GM21390 (cell line): ENCODE measurements at regions not wholly inside any gene's neighbourhood (a gene's known extent, or its start where the extent isn't known, plus 50 kb on each side); places are given as distances from the start of the nearest gene placed in this dataset.

Experiments used
- ATAC-seq: cut with Tn5 transposase; IDR thresholded peaks from one replicate; pipeline ENCODE4 v1.9.1; 2021; ENCODE audit not compliant: unreplicated experiment

DNA sequence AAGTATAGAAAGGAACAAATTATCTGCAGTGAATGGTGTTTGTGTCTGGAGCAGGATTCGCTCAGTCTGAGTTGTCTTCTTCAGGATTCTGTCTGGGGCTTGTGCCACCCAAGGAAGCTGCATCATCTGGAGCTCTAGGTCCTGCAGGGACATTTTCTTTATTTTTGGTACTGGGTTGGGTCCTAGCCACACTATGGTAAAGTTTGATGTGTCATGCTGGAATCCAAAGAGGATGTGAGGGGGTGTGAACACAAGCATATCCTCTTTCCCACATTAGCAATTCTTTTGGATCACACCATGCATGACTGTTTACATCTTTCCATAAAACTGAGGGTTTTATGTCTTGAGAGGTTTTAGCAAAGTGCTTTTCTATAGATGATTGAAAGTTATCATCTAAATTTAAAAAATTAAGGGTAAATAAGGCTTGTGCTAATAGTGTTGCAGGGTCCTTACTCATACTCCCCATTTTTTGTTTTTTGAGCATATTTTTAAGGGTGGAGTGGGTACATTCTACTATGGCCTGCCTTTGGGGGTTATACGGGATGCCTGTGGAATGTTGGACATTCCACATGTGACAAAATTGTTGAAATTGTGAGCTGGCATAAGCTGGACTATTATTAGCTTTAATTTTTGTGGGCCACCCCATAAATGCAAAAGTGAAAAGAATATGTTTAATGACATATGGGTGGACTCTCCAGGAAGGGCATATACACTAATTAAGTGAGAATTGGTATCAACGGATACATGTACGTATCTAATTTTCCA is 152.0 kb upstream of the HMCN1 start:
- no peak for ATAC-seq

DNA sequence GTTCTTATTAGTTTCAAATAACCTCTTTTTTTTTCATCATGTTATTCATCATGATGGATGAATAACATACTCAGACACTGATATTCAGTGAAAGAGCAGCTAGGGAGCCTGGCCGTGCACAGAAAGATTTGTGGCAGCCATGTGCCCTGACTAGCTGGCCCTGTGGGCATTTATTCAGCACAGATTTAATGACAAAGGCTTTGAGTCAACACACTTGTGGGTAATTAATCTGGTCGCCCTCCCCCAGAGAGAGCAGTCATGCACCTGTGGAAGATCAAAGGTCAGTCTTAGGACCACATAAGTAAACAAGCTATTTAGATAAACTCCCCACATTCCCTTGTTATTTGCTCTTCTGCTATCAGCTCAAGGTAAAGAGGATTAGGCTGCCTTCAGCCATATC is 153.2 kb upstream of the HMCN1 start:
- no peak for ATAC-seq

DNA sequence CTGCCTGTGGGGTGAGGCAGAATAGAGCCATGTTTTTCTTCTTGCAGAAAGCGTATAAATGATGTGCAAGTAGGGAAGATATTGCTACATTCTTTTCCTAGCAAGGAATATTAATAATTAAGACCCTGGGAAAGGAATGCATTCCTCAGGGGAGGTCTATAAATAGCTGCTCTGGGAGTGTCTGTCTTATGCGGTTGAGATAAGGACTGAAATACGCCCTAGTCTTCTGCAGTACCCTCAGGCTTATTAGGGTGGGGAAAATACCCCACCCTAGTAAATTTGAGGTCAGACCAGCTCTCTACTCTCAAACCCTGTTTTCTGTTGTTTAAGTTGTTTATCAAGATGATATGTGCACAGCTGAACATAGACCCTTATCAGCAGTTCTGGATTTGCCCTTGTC is 155.9 kb upstream of the HMCN1 start:
- no peak for ATAC-seq

DNA sequence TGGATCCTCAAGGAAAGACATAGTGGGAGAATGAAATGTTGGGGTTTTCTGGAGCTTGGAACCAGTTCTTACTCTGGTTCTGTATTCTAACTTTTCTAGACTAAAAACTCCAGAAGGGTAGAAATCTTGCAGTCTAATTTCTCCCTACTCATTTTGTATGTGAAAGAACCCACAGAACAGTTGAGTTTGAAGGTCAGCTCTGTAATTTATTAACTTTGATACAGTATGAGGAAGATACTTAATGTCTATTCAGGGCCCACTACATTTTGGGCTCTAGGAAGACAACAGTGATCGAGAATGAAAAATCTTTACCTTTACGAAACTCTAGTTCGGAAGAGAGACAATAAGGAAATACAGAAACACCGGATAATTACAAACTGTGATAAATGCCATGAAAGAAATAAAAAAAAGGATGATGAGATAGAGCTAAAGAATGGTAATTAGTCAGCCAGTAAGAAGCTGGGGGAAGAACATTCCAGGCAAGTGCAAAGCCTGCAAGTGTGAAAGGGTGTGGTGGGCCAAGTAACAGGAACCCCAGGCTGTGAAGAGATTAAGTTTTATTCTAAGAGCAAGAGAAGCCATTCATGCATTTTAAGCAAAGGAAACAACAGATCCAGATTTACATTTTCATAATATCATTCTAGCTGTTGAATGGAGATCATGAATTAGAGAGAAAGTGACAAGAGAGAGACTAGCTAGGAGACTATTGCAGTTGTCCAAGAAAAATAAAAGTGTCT is 159.9 kb upstream of the HMCN1 start:
- no peak for ATAC-seq

DNA sequence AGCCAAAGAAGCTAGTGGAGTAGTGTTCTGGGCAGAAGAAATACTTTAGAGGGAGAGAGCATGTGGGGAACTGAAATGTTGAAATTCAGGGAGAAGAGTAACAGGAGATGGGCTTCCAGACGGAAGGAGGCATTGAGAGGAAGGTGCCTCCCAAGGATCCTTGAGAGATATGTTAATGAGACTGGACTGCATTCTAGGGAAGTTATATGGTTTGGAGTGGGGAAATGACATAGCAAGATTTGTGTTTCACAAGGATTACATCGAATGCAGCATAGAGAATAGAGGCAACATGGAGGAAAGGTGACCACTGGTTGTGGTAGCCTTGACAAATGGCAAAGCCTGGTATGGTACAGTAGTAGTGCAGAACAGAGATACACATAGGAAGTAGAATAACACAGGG is 160.5 kb upstream of the HMCN1 start:
- ATAC-seq, result no peak

DNA sequence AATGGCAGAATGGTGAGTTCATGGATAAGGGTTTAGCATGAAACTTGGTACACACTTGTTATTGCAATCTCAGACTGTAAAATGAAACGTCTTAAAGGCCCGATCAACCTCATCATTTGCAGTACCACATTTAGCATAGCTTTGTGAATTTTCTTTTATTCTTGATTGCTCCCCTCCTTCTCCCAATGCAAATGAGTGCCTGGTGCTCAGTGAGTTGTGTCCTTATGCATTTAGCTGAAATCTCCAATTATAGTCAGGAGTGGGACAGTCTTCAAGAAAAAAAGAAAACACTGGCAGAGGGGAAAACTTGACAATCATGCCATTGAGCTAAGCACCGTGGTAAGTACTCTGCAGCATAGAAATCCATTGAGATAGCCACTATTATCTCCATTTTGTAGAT is 161.0 kb upstream of the HMCN1 start:
- no peak for ATAC-seq

DNA sequence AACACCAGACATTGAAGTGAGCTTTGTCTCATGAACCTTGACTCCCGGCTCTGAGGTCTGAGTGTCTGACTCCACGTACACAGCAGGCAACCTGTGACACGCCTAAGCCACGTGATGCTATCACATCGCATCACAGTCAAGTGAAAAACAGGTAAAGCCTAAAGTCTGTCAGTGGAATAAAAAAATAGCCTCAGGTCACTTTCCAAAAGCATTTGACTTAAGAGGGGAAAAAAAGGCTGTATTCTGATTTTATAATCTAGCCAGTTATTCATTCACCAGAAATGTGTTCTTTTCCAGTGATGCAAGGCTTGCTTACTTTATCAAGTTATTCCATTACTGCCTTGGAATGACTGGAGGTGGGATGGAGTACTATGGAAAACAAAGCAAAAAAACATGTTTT is 163.2 kb upstream of the HMCN1 start:
- no peak for ATAC-seq

DNA sequence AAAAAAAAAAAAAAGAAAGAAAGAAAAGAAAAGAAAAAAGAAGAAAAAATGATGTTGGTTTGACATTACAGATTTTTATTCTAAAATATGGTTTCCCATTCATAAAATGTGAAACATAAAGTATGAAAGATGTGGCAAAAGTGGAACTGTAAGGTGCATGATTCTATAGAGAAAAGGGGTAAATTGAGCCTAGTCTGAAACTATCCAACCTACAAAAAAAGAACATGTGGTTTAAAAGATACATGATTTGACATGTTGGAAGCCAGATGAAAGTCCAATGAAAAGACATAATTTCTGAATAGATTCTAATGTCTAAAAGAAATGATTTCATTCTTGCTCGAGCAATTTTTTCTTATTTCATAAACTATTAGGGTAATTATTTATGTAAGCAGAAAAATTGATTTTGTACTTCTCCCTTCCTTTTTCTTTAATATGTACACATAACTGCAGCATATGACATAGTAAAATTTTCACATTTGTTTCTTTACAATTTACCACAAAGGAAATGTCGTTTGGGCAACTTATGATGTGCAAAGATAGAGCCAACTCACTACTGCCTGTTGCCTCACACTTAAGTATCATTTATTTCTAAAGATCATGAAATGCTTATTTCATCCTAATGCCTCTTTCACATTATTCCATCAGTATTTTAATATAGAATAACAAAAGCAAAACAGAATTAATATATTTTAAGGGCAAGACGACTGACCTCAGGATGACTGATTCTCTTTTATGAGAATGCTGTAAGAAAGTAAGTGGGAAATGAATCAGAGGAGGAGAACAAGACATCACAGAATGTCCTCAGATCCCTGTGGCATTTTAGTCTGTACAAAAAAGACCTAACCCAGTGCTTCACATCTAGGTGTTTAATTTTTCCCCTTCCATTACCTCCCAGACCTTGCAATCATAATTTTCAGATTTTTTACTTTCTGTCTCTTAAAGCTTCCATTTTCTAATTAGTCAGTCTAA is 165.8 kb upstream of the HMCN1 start:
- ATAC-seq, result no peak

DNA sequence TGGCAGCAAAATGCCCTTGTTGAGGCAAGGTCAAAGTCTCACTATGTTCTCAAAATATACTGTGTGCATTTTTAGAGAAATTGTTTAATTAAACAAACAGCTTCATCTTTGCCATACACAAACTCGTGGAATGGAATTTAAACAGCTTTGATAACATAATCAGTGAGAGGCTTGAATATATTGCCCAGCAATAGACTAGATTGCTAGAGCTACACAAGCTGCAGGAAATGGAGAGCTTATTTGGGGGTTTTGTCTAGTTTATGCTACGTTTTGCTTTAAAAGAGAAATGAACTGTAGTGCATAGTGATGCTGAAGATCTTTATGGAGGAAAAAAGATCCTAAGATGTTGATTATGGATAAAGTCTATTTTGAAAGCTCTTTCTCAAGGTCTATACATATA is 166.8 kb upstream of the HMCN1 start:
- ATAC-seq, result no peak

DNA sequence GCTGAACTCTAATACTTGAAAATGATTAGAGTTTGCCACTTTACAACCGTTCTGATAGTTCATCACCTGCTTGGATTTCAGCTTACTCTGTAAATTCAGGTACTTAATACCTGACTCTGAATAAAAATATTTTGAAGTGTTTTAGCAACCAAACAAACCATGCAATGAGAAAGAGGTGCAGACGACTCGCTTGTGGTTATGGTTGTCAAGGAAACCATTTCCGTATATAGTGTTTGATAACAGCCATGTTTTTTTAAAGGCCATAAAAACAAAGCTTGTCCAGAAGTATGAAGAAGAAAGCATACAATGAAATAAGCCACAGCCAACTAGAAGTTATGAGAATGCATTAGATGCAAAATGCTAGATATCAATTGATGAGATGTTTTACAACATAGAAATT is 167.2 kb upstream of the HMCN1 start:
- peak; percentile 65 for ATAC-seq

DNA sequence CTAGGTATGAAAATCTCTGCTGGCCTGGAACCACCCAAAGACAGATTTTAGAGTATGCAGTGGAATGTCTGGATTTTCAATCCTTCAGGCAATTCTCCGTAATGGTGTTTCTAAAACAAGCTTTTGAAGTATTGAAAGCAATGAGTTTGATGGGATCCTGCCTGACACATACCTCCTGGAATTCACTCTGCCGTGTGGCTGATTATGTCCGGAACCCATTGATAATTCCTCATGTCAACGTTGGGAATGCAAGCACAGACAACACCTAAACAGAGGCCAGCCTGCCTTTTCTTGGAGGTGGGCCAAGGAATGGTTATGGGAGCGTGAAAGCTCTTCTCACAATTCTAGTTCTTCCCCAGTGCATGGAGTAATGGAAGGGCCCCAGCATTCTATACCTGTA is 168.9 kb upstream of the HMCN1 start:
- no peak for ATAC-seq

DNA sequence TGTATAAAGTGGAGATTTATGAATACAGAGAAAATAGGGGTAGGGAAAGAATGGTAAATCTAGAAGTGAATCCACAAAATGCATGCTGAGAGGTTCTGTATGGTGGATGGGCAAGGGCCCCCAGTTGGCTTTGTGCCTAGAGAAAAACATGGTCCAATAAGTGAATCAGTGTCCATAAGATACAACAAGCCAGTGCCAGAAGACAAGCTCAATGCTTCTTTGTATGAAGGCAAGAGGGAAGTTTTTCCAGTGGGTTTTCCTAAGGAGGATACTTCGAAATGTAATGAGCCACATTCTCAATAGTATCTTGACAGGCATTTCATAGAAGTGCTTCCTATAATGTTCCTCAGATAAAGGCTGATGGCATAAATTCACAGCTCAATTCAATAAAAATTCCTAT is 169.4 kb upstream of the HMCN1 start:
- ATAC-seq, result no peak

DNA sequence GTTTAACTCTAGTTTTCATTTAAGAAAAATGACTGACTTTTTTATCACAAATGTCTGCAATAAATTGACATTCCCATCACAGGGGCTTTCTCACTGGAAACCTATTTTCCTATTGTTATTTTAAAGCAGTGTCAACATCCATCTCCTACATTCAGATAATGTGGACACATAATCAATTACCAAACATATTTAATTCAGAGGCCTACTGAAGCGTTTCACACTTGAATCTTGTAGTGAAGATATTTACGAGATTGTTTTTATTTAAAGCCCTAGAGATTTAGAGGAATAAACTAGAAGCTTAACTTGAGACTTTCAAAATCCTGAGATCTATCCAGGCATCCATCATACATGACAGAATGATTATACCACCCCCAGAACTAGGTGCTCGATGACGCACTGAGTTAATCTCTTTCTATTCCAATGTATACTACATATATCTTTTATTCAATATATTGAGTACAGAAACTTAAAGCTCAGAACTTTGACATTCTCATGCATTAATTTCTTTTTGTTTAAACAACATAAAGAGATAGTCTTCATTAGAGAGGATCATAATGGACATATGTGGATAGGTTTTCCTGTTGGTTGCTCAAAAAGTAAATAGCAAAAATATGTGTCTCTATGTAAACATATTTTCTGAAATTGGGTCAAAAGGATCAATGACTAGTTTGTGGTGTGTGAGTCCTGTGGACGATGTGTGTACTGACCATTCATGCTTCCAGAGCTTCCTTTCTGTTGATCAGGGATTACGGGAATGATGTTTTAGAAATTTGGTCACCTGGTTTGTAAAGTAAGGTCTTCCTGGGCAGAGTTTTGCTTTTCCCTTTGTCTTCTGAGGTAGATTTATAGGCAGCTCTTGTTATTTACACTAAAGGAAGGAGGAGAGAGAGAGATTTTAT is 171.5 kb upstream of the HMCN1 start:
- no peak for ATAC-seq

DNA sequence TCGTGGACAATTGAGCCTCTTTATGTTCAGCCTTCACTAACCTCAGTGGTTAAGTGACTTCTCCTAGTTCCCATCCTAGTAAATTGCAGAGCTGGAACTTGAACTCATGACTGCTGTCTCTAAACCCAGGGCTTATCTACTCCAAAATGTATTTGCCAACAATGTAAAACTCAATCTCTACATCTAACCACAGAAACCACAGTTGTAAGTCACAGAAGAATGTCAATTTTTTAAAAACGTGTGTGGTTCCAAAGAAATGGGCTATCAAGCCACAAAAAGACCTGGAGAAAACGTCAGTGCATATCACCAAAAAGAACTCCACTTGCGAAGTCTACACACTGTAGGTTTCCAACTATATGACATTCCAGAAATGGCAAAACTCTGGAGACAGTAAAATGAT is 172.6 kb upstream of the HMCN1 start:
- no peak for ATAC-seq

DNA sequence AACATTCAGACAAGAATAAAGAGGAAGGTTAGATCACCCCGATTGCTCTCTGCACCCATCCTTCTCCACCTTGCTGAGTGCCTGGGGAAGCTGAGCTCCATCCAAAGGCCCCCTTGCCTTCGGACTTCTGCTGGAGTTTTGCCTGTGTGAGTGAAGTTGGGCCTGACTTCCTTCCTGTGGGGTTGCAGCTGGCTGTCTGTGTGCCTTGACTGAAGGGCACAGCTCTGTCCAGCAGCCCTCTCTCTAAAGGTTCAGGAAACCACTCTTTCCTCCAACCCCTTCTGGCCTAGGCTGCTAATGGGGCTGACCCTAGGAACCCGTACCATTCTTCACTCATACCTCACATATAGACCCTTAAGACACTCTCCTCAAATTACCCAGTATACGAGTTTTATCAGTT is 173.4 kb upstream of the HMCN1 start:
- ATAC-seq, result no peak

DNA sequence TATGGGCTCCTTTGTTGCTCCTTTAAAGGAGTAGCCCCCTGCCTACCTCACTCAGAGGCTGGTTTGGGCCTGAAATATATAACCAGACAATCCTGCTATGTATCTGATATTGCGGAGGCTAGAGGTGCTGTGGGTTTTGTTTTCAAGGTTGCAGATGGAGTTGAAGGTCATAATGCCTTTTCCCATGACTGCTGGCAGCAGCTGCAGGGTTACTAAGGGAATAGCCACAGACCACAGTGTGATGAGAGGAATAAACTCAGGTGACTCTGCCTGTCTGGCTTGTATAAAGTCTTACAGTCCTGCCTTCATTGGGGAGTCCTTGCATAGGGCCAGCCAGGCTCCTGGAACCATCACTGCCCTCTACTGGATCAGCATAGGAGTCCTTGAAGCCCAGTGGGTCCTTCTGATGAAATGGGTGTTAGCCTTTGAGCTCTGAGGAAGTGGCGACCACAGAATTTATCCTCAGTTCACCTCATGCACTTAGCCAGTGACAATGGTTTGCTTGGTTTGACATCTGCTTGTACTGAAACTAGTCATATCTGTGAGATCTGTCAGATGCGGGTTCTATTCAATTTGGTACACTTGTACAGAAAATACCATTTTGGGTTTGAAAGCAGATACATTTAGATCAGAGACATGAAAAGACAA is 174.4 kb upstream of the HMCN1 start:
- ATAC-seq, result peak; percentile 98

DNA sequence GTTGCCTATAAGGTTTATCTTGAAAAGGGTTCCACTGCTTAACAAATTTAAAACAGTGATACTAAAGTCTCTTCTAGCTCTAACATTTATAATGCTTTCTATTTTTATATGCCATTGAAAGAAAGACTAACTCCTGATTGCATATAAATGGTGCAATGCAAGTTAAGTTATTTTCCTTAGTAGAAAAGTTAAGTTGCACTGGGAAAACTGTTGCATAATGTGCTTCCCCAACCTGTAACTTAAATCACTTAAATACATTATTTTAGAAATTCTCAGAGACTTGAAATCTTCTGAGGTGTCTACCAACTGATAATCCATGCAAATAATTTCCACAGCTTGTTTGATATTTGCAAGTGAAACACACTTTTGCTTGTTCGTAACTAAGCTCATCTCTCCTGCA is 175.0 kb upstream of the HMCN1 start:
- no peak for ATAC-seq

DNA sequence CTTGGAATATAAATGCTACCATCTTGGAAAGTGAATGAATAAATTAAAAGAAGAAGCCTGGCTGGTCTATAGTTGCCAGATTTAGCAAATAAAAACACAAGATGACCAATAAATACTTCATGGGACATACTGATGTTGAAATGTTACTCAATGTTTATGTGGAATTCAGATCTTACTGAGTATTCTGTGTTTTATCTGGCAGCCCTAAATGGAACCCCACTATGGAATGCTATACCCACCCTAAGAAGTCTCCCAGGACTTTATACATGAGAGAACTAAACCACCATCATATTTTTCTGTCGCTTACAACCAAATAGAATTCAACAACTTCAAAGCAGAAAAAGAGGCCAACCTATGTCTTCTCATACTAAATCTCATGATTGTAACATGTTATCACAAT is 177.6 kb upstream of the HMCN1 start:
- ATAC-seq, result no peak

DNA sequence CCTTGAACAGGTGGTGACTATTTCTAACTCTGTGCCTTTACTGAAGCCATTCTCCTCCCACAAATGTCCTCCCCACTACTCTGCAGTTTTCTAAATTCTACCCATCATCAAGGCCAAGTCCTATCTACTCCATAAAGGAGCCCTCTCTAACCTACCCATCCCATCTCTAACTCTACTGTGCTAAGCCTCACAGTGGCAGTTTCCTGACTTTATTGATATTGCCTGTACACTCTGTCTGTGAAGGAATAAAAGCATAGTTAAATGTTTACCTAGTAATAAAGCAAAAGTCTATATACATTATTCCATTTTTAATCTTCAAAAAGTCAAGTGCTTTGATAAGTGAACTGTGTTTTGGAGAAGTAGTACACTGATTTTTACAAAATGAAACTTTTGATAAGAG is 178.4 kb upstream of the HMCN1 start:
- no peak for ATAC-seq

DNA sequence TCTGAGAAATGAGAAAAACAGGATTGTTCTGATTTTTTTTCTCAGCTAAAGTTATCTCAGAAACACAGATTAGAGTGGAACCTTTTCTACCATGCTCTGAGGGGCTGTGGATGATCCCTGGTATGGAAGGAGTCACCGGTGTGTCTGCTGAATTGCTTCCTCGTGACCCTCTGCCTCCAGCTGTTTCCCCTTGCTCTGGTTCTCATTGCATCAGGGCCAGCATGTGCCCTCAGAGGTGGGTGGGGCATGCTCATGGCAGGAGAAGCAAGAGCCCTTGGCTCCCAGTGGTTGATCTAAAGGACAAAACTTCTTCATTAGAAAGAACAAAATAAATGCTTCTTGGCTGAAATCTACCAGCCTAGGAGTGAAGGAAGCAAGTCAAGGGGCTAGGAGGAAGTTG is 183.2 kb upstream of the HMCN1 start:
- no peak for ATAC-seq
